Neural crest cell (in vitro differentiated cells): ENCODE measurements at regions not wholly inside any gene's neighbourhood (a gene's known extent, or its start where the extent isn't known, plus 50 kb on each side); places are given as distances from the start of the nearest gene placed in this dataset.

Experiments used
- DNase-seq: peaks from one replicate; pipeline ENCODE4 v3.0.0; 2021; ENCODE audit warnings: low read depth, mixed read lengths, low spot score
- H3K27ac Mint-ChIP-seq: one replicate; pipeline ENCODE4 v1.8.0; 2021; ENCODE audit warnings: mild to moderate bottlenecking, mixed read lengths; ENCODE audit not compliant: unreplicated experiment
- H3K27me3 Mint-ChIP-seq: 2 replicates; pipeline ENCODE4 v1.8.0; 2021; ENCODE audit warnings: low read depth, mild to moderate bottlenecking, mixed read lengths
- H3K36me3 Mint-ChIP-seq: 2 replicates; pipeline ENCODE4 v1.8.0; 2021; ENCODE audit warnings: low read depth, mild to moderate bottlenecking, mixed read lengths
- H3K4me1 Mint-ChIP-seq: 2 replicates; pipeline ENCODE4 v1.8.0; 2021; ENCODE audit warnings: mixed read lengths
- H3K4me3 Mint-ChIP-seq: one replicate; pipeline ENCODE4 v1.8.0; 2021; ENCODE audit warnings: mild to moderate bottlenecking, mixed read lengths
- H3K9me3 Mint-ChIP-seq: 2 replicates; pipeline ENCODE4 v1.8.0; 2021; ENCODE audit warnings: mixed read lengths
- TF ChIP-seq, protein P1 (sequence below): fragments of 200-600 bp; sonication (generic); conservative IDR thresholded peaks from 2 replicates; pipeline ENCODE4 v1.5.0; 2021; ENCODE audit warnings: antibody characterized with exemption, mild to moderate bottlenecking

GRCh38 chr2:136357007-136357380 is 239.0 kb upstream of the CXCR4 start:
- Mint-ChIP-seq H3K36me3 (no peaks in the 10 kb centered on the region), H3K27me3 (no peaks in the 10 kb centered on the region), H3K27ac (no peak overlapping the region), H3K4me1 (peaks cover 12% of the 10 kb centered on the region), H3K4me3 (no peak overlapping the region), H3K9me3 (no peaks in the 10 kb centered on the region)
- TF ChIP-seq, protein P1, sequence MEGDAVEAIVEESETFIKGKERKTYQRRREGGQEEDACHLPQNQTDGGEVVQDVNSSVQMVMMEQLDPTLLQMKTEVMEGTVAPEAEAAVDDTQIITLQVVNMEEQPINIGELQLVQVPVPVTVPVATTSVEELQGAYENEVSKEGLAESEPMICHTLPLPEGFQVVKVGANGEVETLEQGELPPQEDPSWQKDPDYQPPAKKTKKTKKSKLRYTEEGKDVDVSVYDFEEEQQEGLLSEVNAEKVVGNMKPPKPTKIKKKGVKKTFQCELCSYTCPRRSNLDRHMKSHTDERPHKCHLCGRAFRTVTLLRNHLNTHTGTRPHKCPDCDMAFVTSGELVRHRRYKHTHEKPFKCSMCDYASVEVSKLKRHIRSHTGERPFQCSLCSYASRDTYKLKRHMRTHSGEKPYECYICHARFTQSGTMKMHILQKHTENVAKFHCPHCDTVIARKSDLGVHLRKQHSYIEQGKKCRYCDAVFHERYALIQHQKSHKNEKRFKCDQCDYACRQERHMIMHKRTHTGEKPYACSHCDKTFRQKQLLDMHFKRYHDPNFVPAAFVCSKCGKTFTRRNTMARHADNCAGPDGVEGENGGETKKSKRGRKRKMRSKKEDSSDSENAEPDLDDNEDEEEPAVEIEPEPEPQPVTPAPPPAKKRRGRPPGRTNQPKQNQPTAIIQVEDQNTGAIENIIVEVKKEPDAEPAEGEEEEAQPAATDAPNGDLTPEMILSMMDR: no peak
- DNase-seq: no peak

DNA sequence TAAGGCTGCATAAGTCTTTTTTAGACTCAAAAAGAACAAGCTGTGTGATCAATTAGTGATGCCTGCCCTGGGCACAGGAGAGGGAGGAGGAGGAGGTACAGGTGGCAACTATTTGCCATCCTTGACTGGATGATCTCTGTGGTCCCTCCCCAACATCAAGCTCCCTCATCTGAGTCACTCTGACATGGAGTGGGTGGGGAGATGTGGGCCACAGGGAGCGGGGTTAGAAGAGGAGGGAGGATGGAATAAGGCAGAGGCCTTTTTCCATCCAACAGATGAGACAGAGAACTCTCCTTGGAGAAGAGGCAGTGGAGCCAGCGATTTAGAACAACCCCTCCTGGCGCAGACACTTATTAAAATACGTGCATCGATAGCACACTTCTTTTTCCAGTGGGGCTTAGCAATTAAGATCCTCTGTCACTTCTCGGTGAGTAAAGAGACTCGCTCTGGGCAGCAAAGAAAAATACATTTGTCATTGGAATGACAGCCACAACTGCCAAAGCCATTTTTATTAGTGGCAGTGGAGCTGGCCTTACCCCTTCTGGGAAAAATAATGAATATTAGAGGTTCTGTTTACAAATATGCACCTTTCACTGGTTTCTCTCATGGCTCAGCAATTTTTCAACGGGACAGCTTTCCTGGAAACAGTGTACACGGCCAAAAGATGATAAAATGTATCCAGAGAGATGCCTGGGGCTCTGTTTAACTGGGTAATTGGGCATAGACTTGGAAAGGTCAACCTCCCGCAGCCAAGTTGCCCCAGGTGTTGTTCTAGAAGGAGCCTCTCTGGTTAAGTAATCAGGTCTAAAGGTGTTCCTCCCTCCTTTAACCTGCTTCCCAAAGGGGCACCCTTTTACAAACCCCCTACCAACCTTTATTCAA is 238.4 kb upstream of the CXCR4 start:
- no peaks in the 10 kb centered on the region for H3K27me3 Mint-ChIP-seq
- H3K9me3 Mint-ChIP-seq: no peaks in the 10 kb centered on the region
- peaks cover 12% of the 10 kb centered on the region for H3K4me1 Mint-ChIP-seq
- H3K36me3 Mint-ChIP-seq: no peaks in the 10 kb centered on the region
- TF ChIP-seq, protein P1: no peak
- no peak overlapping the region for H3K27ac Mint-ChIP-seq
- H3K4me3 Mint-ChIP-seq: no peak overlapping the region
- no peak for DNase-seq

GRCh38 chr2:136351684-136352083 is 233.7 kb upstream of the CXCR4 start:
- no peaks in the 10 kb centered on the region for H3K36me3 Mint-ChIP-seq
- no peak overlapping the region for H3K27ac Mint-ChIP-seq
- TF ChIP-seq, protein P1: no peak

DNA sequence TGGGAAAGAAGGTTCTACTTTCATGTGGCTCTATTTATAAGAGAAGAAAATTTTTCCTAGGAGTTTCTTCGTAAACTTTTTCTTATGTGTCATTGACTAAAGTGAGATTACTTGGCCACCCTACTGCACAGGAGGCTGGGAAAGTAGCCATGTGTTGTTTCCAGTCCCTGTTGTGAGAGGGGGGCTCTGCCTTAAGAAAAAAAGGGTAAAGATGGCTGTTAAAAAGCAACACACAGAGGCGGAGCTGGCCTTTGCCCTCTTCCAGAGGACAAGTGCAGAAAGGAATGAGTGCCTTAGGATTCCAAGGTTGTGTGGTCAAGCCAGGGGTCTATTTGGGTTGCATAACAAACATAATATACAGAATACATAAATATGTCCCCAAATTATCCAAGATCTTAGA is 230.0 kb upstream of the CXCR4 start:
- Mint-ChIP-seq H3K4me1 (peaks cover 5% of the 10 kb centered on the region), H3K4me3 (peak overlapping the region; percentile 5), H3K9me3 (peaks cover 22% of the 10 kb centered on the region), H3K27ac (no peak overlapping the region), H3K27me3 (no peaks in the 10 kb centered on the region), H3K36me3 (no peaks in the 10 kb centered on the region)
- DNase-seq: no peak
- TF ChIP-seq, protein P1: no peak

More at GRCh38 chr2:136351684-136352083, 233.7 kb upstream of the CXCR4 start:
- no peak for DNase-seq
- Mint-ChIP-seq H3K4me1 (peaks cover 5% of the 10 kb centered on the region), H3K9me3 (peaks cover 12% of the 10 kb centered on the region), H3K27me3 (no peaks in the 10 kb centered on the region), H3K4me3 (no peak overlapping the region)

- Mint-ChIP-seq H3K4me1 (peaks cover 5% of the 10 kb centered on the region), H3K27me3 (no peaks in the 10 kb centered on the region), H3K36me3 (no peaks in the 10 kb centered on the region), H3K4me3 (no peak overlapping the region), H3K9me3 (peaks cover 23% of the 10 kb centered on the region), H3K27ac (no peak overlapping the region)
- DNase-seq: no peak
- TF ChIP-seq, protein P1: no peak
Measured at GRCh38 chr2:136344339-136344738, 226.4 kb upstream of the CXCR4 start.
